ENCODE measurements at regions not wholly inside any gene's neighbourhood (a gene's known extent, or its start where the extent isn't known, plus 50 kb on each side); places are given as distances from the start of the nearest gene placed in this dataset.
A peak's percentile ranks its signal among the peaks of the same experiment; 100 is the strongest.

DNA sequence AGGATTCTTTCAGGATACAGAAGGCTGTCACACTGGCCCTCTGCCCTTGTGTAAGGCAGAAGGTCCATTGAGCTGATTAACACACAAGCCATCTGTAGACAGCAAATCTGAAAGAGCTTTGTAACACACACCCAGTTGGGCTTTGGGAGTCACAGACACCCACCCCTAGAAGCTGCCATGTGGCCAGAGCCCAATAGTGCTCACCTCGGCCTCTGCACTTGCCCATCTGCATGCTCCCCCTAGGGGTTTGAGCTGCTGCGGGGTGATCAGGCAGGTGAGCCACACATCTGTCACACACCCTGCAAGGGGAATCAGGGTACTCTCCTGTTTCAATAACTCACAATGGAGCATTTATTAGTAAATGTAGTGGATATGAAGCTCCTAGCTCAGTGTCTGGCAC, 138.3 kb downstream of the CHD9NB start:
- BruUV-seq (replicated peaks): no TSS peak
- Histone ChIP-seq H2AFZ (ENCODE audit: low read depth, low read length, poor library complexity, severe bottlenecking) (no peak overlapping the region), H3K4me2 (ENCODE audit: low read length) (no peak overlapping the region), H3K27me3 (ENCODE audit: insufficient read depth, low read length) (0 out of 2 replicates have a peak, but pooled peaks cover 6% of the 10 kb centered on the region), H3K9me3 (ENCODE audit: control insufficient read depth in 1 of 2, insufficient read depth in 1 of 2, low read depth in 1 of 2, low read length in 2 of 2) (no peaks in the 10 kb centered on the region), H3K4me1 (ENCODE audit: control insufficient read depth in 1 of 2, insufficient read depth in 2 of 2, low read length in 2 of 2) (no peaks in the 10 kb centered on the region), H3K79me2 (ENCODE audit: insufficient read depth, low read length) (no peaks in the 10 kb centered on the region), H3K4me3 (replicated peaks in 1 of 2; ENCODE audit: low read depth in 1 of 2, low read length in 2 of 2) (no peak overlapping the region), H3K9ac (ENCODE audit: low read length) (no peak overlapping the region), H4K20me1 (ENCODE audit: insufficient read depth) (no peaks in the 10 kb centered on the region), H3K27ac (ENCODE audit: low read depth, low read length) (no peak overlapping the region), H3K36me3 (ENCODE audit: control insufficient read depth in 1 of 2, insufficient read depth in 2 of 2, low read length in 2 of 2) (no peaks in the 10 kb centered on the region), H3K9me2 (ENCODE audit: insufficient read depth) (no peaks in the 10 kb centered on the region)
- RAD21 ChIA-PET (ENCODE audit: low non-redundant PET in 1 of 2, low total read pairs in 2 of 2, uncharacterized antibody in 2 of 2, unreplicated experiment in 2 of 2): interaction anchor here (0.7 to 1.0 kb wide), 2 partner anchors 723 to 1929 kb away, joined by 3 read pairs; no protein-coding TSS in a partner anchor
- intact Hi-C loops (cut with micrococcal nuclease): no loop called here
- POLR2A ChIA-PET: no interaction called here
- TF ChIP-seq CTCF (IDR thresholded peaks at IDR 0.05 in 2 of 3, conservative IDR thresholded peaks at IDR 0.05 in 1 of 3; ENCODE audit: borderline replicate concordance in 1 of 3, insufficient read depth in 1 of 3, low read depth in 2 of 3, low read length in 2 of 3) (0 out of 6 replicates have a peak, but pooled peaks of 1 of the 3 experiments have one; percentile 8), EZH2phosphoT487 (IDR thresholded peaks at IDR 0.05; ENCODE audit: borderline replicate concordance) (no peak)
- CTCF ChIA-PET: interaction anchor here (1.3 kb wide), 2 partner anchors 369 to 723 kb away, joined by 4 to 6 read pairs; no protein-coding TSS in a partner anchor
- DNase-seq (ENCODE audit: low read depth, low spot score) (no peak), ATAC-seq (0 out of 2 replicates have a peak, but pooled peaks have one; percentile 44)

DNA sequence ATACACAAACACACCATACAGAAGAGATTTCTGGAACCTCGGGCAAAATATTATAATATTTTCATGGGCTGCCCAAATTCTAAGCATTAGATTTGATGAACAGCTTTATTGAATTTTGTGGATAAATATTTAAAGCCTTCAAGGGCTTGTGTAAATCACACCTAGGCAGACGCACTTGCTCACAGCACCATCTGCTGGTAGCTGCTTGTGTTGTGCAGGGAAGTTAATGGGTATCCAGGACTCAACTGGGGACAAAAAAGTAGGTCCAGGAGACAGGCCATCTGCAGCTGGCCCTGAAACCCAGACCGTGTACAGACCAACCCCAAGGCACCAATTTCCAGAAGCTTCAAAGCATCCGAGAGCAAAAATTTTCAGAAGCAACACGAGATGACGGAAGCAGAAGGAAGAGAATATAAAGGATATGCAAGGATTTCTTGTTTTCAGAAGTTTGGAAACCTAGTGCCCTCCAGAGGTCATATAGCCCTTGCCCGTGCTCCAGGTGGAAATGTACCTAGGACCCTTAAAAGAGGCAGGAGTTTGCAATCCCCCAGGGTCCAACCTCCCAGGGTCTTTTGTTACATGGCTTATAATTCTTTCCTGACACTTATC, 140.0 kb downstream of the CHD9NB start:
- intact Hi-C loops (cut with micrococcal nuclease): loop anchor here (1.0 kb wide), 2 partner anchors 110 to 721 kb away; no protein-coding TSS in a partner anchor

More for the DNA sequence above, 140.0 kb downstream of the CHD9NB start:
- no peaks in the 10 kb centered on the region for H3K9me3 ChIP-seq (ENCODE audit: control insufficient read depth in 1 of 2, insufficient read depth in 1 of 2, low read depth in 1 of 2, low read length in 2 of 2)
- no peak overlapping the region for H3K4me3 ChIP-seq (replicated peaks in 1 of 2; ENCODE audit: low read depth in 1 of 2, low read length in 2 of 2)
- TF ChIP-seq CTCF (IDR thresholded peaks at IDR 0.05 in 2 of 3, conservative IDR thresholded peaks at IDR 0.05 in 1 of 3; ENCODE audit: borderline replicate concordance in 1 of 3, insufficient read depth in 1 of 3, low read depth in 2 of 3, low read length in 2 of 3) (peak; percentile 52 to 83 (median 81); a peak in 4 of 6 replicates), RAD21 (IDR thresholded peaks at IDR 0.05; ENCODE audit: low read depth) (peak; percentile 75), ELF1 (IDR thresholded peaks at IDR 0.05; ENCODE audit: borderline replicate concordance, low read depth) (no peak)
- POLR2A ChIA-PET: no interaction called here
- H3K36me3 ChIP-seq (ENCODE audit: control insufficient read depth in 1 of 2, insufficient read depth in 2 of 2, low read length in 2 of 2): no peaks in the 10 kb centered on the region
- no TSS peak for BruUV-seq (replicated peaks)
- H2AFZ ChIP-seq (ENCODE audit: low read depth, low read length, poor library complexity, severe bottlenecking): no peak overlapping the region
- no peak overlapping the region for H3K9ac ChIP-seq (ENCODE audit: low read length)
- H3K4me2 ChIP-seq (ENCODE audit: low read length): no peak overlapping the region
- H3K4me1 ChIP-seq (ENCODE audit: control insufficient read depth in 1 of 2, insufficient read depth in 2 of 2, low read length in 2 of 2): no peaks in the 10 kb centered on the region
- peak; percentile 55 for DNase-seq (ENCODE audit: low read depth, low spot score)
- no peaks in the 10 kb centered on the region for H3K9me2 ChIP-seq (ENCODE audit: insufficient read depth)
- CTCF ChIA-PET: interaction anchor here (0.6 to 1.3 kb wide), 8 partner anchors 12 to 721 kb away, joined by 3 to 8 read pairs (median 4); no protein-coding TSS in a partner anchor
- H3K79me2 ChIP-seq (ENCODE audit: insufficient read depth, low read length): no peaks in the 10 kb centered on the region
- H3K27ac ChIP-seq (ENCODE audit: low read depth, low read length): no peak overlapping the region
- H3K27me3 ChIP-seq (ENCODE audit: insufficient read depth, low read length): 0 out of 2 replicates have a peak, but pooled peaks cover under 1% of the 10 kb centered on the region
- H4K20me1 ChIP-seq (ENCODE audit: insufficient read depth): no peaks in the 10 kb centered on the region
- RAD21 ChIA-PET (ENCODE audit: low non-redundant PET in 1 of 2, low total read pairs in 2 of 2, uncharacterized antibody in 2 of 2, unreplicated experiment in 2 of 2): interaction anchor here (0.6 to 1.2 kb wide), 3 partner anchors 19 to 721 kb away, joined by 3 to 7 read pairs (median 3); no protein-coding TSS in a partner anchor
- peak; percentile 94 for ATAC-seq

Measured in HCT116 (cell line).